K562 (cell line): ENCODE measurements at regions not wholly inside any gene's neighbourhood (a gene's known extent, or its start where the extent isn't known, plus 50 kb on each side); places are given as distances from the start of the nearest gene placed in this dataset.

ENCODE experiments used
- ATAC-seq: fragments of 200-7000 bp; cut with Tn5 transposase; 3 replicates; pipeline ENCODE4 v1.9.1; 2020; ENCODE audit warnings: moderate library complexity
- BruUV-seq: library from RNA; stranded (reverse); fragments of 400-500 nt; replicated peaks from 2 replicates; lab custom pipeline; 2021; lab: Mats Ljungman, UMichigan
- CTCF ChIA-PET: fragments of 300-600 bp; formaldehyde crosslinking; extraction: SDS; loops from one replicate; lab custom pipeline; 2021; ENCODE audit warnings: low intra/inter-chr PET ratio; lab: Yijun Ruan, JAX
- POLR2A ChIA-PET: fragments of 300-600, 350-650 bp; sonication (Branson Sonifier 250); formaldehyde crosslinking; extraction: SDS; loops from one replicate; lab custom pipeline; 2021; ENCODE audit warnings: antibody characterized with exemption, inconsistent platforms; lab: Yijun Ruan, JAX
- DNase-seq, 4 experiments: peaks; one replicate each; pipeline versions ENCODE4 v3.0.0 to v3.0.0-alpha.2; 2011 to 2018; ENCODE audit warnings: low spot score in 3 of 4, mixed read lengths in 3 of 4; ENCODE audit errors: extremely low read depth in 1 of 4
- FAIRE-seq: peaks from 2 replicates; lab custom pipeline; 2011; peaks lifted over from hg19 to GRCh38; lab: Jason Lieb, UNC
- H2AFZ ChIP-seq: 2 replicates; pipeline ENCODE4 v1.6.0; 2011; ENCODE audit warnings: low read depth, low read length, control low read depth, inconsistent platforms
- H3K27ac ChIP-seq: fragments of 200-600 bp; 3 replicates; pipeline ENCODE4 v1.8.0; 2011; ENCODE audit warnings: low read depth, mild to moderate bottlenecking, control low read depth, inconsistent platforms, low read length, moderate library complexity, mixed read lengths; ENCODE audit errors: extremely low read depth
- H3K27me3 ChIP-seq, 2 experiments: fragments of 300-600 bp in 1 of 2; 2 replicates in 1 of 2; 3 replicates in 1 of 2; pipeline versions ENCODE4 v1.6.0 to v1.8.0; 2011; ENCODE audit warnings: inconsistent platforms in 2 of 2, low read length in 2 of 2, mild to moderate bottlenecking in 1 of 2, mixed read lengths in 1 of 2, moderate library complexity in 1 of 2; ENCODE audit not compliant: control insufficient read depth in 2 of 2, insufficient read depth in 2 of 2
- H3K36me3 ChIP-seq: fragments of 300-600 bp; 3 replicates; pipeline ENCODE4 v1.8.0; 2011; ENCODE audit warnings: mild to moderate bottlenecking, low read length, inconsistent platforms; ENCODE audit not compliant: control insufficient read depth, insufficient read depth
- H3K4me1 ChIP-seq, 2 experiments: fragments of 200-600 bp in 1 of 2; replicated peaks in 1 of 2; 2 replicates in 1 of 2; 3 replicates in 1 of 2; pipeline versions ENCODE4 v1.5.1 to v1.8.0; 2011; ENCODE audit warnings: inconsistent platforms in 2 of 2, low read length in 2 of 2, mild to moderate bottlenecking in 1 of 2, mixed read lengths in 1 of 2, moderate library complexity in 1 of 2; ENCODE audit not compliant: control insufficient read depth in 2 of 2, insufficient read depth in 2 of 2
- H3K4me2 ChIP-seq: 2 replicates; pipeline ENCODE4 v1.6.1; 2011; ENCODE audit warnings: low read length, control low read depth, inconsistent platforms, mixed read lengths; ENCODE audit not compliant: insufficient read depth
- H3K4me3 ChIP-seq: fragments of 200-600 bp; sonication (generic), shearing (Covaris generic); 2 replicates; pipeline ENCODE4 v1.5.1; 2016; ENCODE audit warnings: control low read depth, inconsistent platforms
- H3K79me2 ChIP-seq: fragments of 200-600 bp; 3 replicates; pipeline ENCODE4 v1.8.0; 2011; ENCODE audit warnings: low read length, inconsistent platforms; ENCODE audit not compliant: control insufficient read depth, insufficient read depth
- H3K9ac ChIP-seq, 2 experiments: 2 replicates each; pipeline versions ENCODE4 v1.6.0 to v1.6.1; 2011; ENCODE audit warnings: low read depth in 2 of 2, low read length in 2 of 2, control low read depth in 1 of 2, inconsistent platforms in 1 of 2, mild to moderate bottlenecking in 1 of 2, mixed read lengths in 1 of 2; ENCODE audit not compliant: insufficient read depth in 1 of 2
- H3K9me1 ChIP-seq: one replicate; pipeline ENCODE4 v1.6.0; 2011; ENCODE audit warnings: inconsistent platforms, mild to moderate bottlenecking, low read length, moderate library complexity; ENCODE audit not compliant: control insufficient read depth, insufficient read depth
- H3K9me3 ChIP-seq: replicated peaks from 2 replicates; pipeline ENCODE4 v1.5.1; 2011; ENCODE audit warnings: low read depth, low read length, inconsistent platforms; ENCODE audit not compliant: control insufficient read depth, insufficient read depth
- H4K20me1 ChIP-seq: replicated peaks from 2 replicates; pipeline ENCODE4 v1.6.1; 2011; ENCODE audit warnings: low read length, inconsistent platforms, mixed read lengths; ENCODE audit not compliant: control insufficient read depth, insufficient read depth
- FIP1L1 ChIP-seq: fragments of 200-400 bp; formaldehyde crosslinking; IDR thresholded peaks from 2 replicates; pipeline ENCODE4 v1.6.1; 2018; ENCODE audit warnings: mild to moderate bottlenecking, low read depth, low read length; ENCODE audit not compliant: poor library complexity, severe bottlenecking
- KAT2B ChIP-seq: IDR thresholded peaks from one replicate; pipeline ENCODE4 v1.6.1; 2012; ENCODE audit warnings: low read depth, mild to moderate bottlenecking, control low read depth, inconsistent platforms, low read length, moderate library complexity
- MEF2D ChIP-seq: conservative IDR thresholded peaks from 2 replicates; pipeline ENCODE4 v1.6.1; 2016; ENCODE audit warnings: low read depth, missing genetic modification characterization, missing compliant biosample characterization
- MEIS2 ChIP-seq: fragments of 450-650 bp; IDR thresholded peaks from 2 replicates; pipeline ENCODE4 v1.6.1; 2014; ENCODE audit warnings: mild to moderate bottlenecking; ENCODE audit not compliant: partially characterized antibody
- PML ChIP-seq: IDR thresholded peaks from 2 replicates; pipeline ENCODE4 v1.6.1; 2012; ENCODE audit warnings: low read length, inconsistent platforms
- RAD51 ChIP-seq: fragments of 450-650 bp; IDR thresholded peaks from 2 replicates; pipeline ENCODE4 v1.7.1; 2016; ENCODE audit warnings: low read depth, mild to moderate bottlenecking, borderline replicate concordance
- SIX5 ChIP-seq, 2 experiments: IDR thresholded peaks; 2 replicates each; pipeline ENCODE4 v1.6.1; 2011; ENCODE audit warnings: low read length in 2 of 2, borderline replicate concordance in 1 of 2, low read depth in 1 of 2, mild to moderate bottlenecking in 1 of 2, moderate library complexity in 1 of 2; ENCODE audit not compliant: insufficient read depth in 1 of 2
- TARDBP ChIP-seq: fragments of 450-650 bp; IDR thresholded peaks from 2 replicates; pipeline ENCODE4 v1.6.1; 2016
- ZNF143 ChIP-seq: sonication (generic); formaldehyde crosslinking; IDR thresholded peaks from 2 replicates; pipeline ENCODE4 v1.9.0; 2022; ENCODE audit warnings: mild to moderate bottlenecking, missing genetic modification reagents
- ZNF316 ChIP-seq: fragments of 450-650 bp; IDR thresholded peaks from 2 replicates; pipeline ENCODE4 v1.6.1; 2016
- ZSCAN29 ChIP-seq: fragments of 450-650 bp; IDR thresholded peaks from 2 replicates; pipeline ENCODE4 v1.6.1; 2017
- WGBS: fragments of 100-300 bp; shearing (Covaris generic); methylation state at CpG from one replicate; pipeline ENCODE4 v1.1.6; 2016; ENCODE audit warnings: low coverage, mixed read lengths; ENCODE audit not compliant: insufficient coverage; ENCODE audit errors: missing lambda C conversion rate; 5-methylcytosine and 5-hydroxymethylcytosine counted together
- in situ Hi-C: fragments of 300-500 bp; cut with MboI; formaldehyde crosslinking; loops from 4 replicates; pipeline ENCODE4 v1.15.0; 2018; ENCODE audit warnings: inconsistent platforms, mixed read lengths
- intact Hi-C: fragments of 100-400 bp; cut with micrococcal nuclease; formaldehyde crosslinking; loops from 2 replicates; pipeline ENCODE4 v1.14.2; 2022
- TF ChIP-seq, protein P1 (sequence below): fragments of 250-450 bp; sonication (Bioruptor Pico); IDR thresholded peaks from 2 replicates; pipeline ENCODE4 v1.5.1; 2021; ENCODE audit warnings: mild to moderate bottlenecking
- TF ChIP-seq, protein P2 (sequence below): fragments of 200-800 bp; sonication (Bioruptor generic); IDR thresholded peaks from 2 replicates; pipeline ENCODE4 v1.6.1; 2016; ENCODE audit warnings: missing genetic modification characterization, missing compliant biosample characterization
- TF ChIP-seq, protein P3 (sequence below): fragments of 250-450 bp; sonication (Bioruptor Pico); IDR thresholded peaks from 2 replicates; pipeline ENCODE4 v1.5.0; 2022; ENCODE audit warnings: mild to moderate bottlenecking

DNA sequence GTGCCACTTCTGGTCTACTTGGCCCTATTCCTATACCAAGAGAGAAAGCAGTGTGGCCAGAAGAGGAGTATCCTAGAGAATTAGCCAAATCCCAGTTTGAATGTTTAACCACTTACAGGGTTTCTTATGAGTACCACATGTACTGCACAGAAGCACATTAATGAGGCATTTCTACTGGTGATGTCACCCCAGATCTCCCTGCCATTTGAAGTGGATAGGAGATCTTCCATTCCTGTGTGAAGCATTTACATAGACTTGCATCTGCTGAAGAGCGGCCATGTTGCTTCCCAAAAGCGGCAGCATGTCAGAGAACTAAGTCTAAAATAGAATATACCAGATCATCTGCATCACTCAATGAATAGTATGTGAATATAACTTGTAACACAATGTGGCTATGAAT, 108.4 kb upstream of the TUSC7 start:
- Histone ChIP-seq H3K27ac (no peak overlapping the region), H2AFZ (no peak overlapping the region), H3K4me3 (no peak overlapping the region), H3K36me3 (no peaks in the 10 kb centered on the region), H3K4me2 (no peak overlapping the region), H3K9me3 (no peaks in the 10 kb centered on the region; the same call in 1 of the 2 replicates), H3K9ac (no peak overlapping the region), H3K27me3 (no peaks in the 10 kb centered on the region), H4K20me1 (no peaks in the 10 kb centered on the region), H3K4me1 (no peaks in the 10 kb centered on the region), H3K79me2 (no peaks in the 10 kb centered on the region), H3K9me1 (no peaks in the 10 kb centered on the region)
- BruUV-seq: no TSS peak
- no peak for FAIRE-seq
- no peak for ATAC-seq
- no peak for DNase-seq
- 0% methylated on average over 1 of the region's 2 CpGs for WGBS
- ChIA-PET CTCF (no interaction called here), POLR2A (no interaction called here)
- in situ Hi-C loops: no loop called here
- intact Hi-C loops: no loop called here
- TF ChIP-seq, protein P1, sequence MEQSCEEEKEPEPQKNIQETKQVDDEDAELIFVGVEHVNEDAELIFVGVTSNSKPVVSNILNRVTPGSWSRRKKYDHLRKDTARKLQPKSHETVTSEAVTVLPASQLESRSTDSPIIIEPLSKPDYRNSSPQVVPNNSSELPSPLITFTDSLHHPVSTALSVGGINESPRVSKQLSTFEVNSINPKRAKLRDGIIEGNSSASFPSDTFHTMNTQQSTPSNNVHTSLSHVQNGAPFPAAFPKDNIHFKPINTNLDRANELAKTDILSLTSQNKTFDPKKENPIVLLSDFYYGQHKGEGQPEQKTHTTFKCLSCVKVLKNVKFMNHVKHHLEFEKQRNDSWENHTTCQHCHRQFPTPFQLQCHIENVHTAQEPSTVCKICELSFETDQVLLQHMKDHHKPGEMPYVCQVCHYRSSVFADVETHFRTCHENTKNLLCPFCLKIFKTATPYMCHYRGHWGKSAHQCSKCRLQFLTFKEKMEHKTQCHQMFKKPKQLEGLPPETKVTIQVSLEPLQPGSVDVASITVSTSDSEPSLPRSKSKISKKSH (CRISPR knock-in tag): no peak
- no peak for TF ChIP-seq RAD51
- no peak for TF ChIP-seq FIP1L1
- no peak for TF ChIP-seq SIX5 (IDR thresholded peaks at IDR 0.05; ENCODE audit: borderline replicate concordance in 1 of 2, insufficient read depth in 1 of 2, low read depth in 1 of 2, low read length in 2 of 2)
- no peak for TF ChIP-seq MEIS2
- no peak for TF ChIP-seq TARDBP
- TF ChIP-seq ZNF143: no peak
- no peak for TF ChIP-seq KAT2B
- TF ChIP-seq, protein P2, sequence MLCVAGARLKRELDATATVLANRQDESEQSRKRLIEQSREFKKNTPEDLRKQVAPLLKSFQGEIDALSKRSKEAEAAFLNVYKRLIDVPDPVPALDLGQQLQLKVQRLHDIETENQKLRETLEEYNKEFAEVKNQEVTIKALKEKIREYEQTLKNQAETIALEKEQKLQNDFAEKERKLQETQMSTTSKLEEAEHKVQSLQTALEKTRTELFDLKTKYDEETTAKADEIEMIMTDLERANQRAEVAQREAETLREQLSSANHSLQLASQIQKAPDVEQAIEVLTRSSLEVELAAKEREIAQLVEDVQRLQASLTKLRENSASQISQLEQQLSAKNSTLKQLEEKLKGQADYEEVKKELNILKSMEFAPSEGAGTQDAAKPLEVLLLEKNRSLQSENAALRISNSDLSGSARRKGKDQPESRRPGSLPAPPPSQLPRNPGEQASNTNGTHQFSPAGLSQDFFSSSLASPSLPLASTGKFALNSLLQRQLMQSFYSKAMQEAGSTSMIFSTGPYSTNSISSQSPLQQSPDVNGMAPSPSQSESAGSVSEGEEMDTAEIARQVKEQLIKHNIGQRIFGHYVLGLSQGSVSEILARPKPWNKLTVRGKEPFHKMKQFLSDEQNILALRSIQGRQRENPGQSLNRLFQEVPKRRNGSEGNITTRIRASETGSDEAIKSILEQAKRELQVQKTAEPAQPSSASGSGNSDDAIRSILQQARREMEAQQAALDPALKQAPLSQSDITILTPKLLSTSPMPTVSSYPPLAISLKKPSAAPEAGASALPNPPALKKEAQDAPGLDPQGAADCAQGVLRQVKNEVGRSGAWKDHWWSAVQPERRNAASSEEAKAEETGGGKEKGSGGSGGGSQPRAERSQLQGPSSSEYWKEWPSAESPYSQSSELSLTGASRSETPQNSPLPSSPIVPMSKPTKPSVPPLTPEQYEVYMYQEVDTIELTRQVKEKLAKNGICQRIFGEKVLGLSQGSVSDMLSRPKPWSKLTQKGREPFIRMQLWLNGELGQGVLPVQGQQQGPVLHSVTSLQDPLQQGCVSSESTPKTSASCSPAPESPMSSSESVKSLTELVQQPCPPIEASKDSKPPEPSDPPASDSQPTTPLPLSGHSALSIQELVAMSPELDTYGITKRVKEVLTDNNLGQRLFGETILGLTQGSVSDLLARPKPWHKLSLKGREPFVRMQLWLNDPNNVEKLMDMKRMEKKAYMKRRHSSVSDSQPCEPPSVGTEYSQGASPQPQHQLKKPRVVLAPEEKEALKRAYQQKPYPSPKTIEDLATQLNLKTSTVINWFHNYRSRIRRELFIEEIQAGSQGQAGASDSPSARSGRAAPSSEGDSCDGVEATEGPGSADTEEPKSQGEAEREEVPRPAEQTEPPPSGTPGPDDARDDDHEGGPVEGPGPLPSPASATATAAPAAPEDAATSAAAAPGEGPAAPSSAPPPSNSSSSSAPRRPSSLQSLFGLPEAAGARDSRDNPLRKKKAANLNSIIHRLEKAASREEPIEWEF (CRISPR knock-in tag): no peak
- no peak for TF ChIP-seq ZSCAN29
- TF ChIP-seq MEF2D (tag): no peak
- no peak for TF ChIP-seq ZNF316
- no peak for TF ChIP-seq PML
- TF ChIP-seq, protein P3, sequence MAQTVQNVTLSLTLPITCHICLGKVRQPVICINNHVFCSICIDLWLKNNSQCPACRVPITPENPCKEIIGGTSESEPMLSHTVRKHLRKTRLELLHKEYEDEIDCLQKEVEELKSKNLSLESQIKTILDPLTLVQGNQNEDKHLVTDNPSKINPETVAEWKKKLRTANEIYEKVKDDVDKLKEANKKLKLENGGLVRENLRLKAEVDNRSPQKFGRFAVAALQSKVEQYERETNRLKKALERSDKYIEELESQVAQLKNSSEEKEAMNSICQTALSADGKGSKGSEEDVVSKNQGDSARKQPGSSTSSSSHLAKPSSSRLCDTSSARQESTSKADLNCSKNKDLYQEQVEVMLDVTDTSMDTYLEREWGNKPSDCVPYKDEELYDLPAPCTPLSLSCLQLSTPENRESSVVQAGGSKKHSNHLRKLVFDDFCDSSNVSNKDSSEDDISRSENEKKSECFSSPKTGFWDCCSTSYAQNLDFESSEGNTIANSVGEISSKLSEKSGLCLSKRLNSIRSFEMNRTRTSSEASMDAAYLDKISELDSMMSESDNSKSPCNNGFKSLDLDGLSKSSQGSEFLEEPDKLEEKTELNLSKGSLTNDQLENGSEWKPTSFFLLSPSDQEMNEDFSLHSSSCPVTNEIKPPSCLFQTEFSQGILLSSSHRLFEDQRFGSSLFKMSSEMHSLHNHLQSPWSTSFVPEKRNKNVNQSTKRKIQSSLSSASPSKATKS (CRISPR knock-in tag): no peak
